Activated CD4-positive, alpha-beta T cell treated with anti-CD3 and anti-CD28 coated beads, Interleukin-10, Interleukin-2, amounts not matched to agents 100 ng/mL and 50 ng/mL, durations not matched to agents 16 hours and 8 hours (primary cell): ENCODE measurements at regions not wholly inside any gene's neighbourhood (a gene's known extent, or its start where the extent isn't known, plus 50 kb on each side); places are given as distances from the start of the nearest gene placed in this dataset.
"Not testable (repeated sequence)": the region's sequence is repeated elsewhere in the genome, so short reads cannot be mapped to it uniquely, and the experiment has no call there.

Experiments
- DNase-seq: peaks from one replicate; pipeline ENCODE4 v3.0.0-alpha.2; 2020

DNA sequence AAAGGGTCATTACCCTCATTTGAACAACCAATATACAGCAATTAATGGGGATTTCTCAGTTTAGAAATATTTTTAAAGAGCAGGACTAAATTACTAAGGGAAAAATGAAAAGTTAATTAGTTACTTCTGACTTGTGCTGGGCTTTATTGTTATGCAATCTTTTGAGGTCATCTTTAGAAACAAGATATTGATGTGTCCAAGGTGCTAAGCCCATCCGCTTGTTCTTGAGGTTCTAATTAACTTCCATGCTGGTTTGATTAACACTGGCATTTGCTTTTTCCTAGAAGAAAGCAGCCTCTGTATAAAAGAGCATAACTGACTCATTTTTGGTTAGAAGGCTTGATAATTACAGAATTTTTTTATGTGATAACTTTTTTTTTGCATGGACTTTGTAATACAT, 256.5 kb upstream of the AGTR1 start:
- no peak for DNase-seq

DNA sequence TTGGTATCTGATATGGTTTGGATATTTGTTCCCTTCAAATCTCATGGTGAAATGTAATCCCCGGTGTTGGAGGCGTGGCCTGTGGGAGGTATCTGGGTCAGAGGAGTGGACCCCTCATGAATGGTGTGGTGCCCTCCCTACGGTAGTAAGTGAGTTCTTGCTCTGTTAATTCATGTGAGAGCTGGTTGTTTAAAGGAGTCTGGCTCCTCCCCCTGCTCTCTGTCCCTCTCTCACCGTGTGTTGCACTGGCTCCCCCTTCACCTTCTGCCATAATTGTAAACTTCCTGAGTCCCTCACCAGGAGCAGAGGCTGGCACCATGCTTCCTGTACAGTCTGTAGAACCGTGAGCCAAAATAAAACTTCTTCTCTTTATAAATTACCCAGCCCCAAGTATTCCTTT, 246.9 kb upstream of the AGTR1 start:
- no peak for DNase-seq

DNA sequence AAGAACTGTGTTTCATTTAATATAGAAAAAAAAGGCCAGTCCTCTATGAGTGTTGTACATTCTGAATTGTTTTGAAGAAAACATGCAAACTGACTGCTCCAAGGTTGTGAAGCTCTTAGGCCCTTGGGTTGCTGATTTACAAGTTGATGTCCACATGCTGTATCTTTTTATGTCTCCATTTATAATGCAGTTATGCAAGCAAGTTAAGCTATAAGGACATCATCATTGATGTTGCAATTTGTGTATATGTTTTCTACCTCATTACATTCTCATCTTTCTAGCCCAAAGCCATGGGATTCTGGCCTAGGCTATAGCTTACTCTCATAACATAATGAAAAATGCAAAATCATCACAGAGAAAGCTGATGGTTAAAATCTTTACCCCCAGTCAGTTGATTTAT, 245.7 kb upstream of the AGTR1 start:
- DNase-seq = no peak

DNA sequence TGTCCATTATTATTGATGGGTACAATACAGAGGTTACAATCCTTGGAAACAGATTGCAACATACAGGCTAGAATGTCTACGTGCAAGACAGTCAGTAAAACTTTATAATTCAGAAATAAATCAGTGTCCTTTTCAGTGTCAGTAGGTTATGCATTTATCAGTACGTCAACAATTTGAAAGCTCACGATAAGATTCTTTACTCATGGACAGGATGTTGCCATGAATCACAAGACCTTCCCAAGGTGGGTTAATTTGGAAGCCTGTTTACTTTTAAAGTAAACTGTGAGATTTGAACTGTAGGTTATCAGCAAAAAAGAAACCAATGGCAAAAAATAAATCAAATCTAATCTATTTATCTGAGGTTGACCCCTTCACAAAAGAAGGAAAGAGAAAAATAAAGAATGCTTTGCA, 243.9 kb upstream of the AGTR1 start:
- no peak for DNase-seq

DNA sequence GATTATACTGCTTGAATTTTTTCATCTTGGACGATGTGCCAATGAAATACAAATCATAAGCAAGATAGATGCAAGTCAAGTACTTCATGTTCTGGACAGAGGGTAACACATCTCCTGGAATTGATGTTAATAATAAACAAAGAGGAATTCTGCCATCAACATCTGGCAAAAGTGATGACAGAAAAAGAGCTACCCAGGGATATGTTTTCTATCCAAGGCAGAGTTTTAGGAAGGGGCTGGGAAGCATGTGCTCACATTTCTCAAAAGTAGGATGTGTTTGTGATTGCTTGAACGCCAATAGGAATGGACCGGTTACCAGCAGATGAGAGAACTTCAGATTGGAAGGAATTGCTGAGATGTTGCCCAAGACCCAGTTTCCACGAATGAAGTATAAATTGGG, 242.6 kb upstream of the AGTR1 start:
- no peak for DNase-seq

DNA sequence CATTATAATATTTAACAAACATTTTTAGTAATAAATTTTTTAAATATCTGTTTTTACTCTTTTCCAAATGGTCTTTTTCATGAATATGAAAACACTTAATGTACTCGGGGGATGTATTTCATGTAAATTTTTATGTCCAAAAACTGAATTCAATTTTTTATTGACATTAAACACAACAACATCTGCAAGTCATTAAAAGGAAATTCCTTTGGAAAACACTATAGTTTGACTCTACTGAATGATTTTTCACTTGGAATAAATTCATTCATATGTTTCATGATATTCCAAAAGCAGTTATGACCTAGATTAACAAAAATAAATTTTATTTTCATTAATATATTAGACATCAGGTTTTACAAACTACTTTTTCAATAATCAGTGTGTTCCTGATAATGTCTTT, 239.8 kb upstream of the AGTR1 start:
- no peak for DNase-seq

DNA sequence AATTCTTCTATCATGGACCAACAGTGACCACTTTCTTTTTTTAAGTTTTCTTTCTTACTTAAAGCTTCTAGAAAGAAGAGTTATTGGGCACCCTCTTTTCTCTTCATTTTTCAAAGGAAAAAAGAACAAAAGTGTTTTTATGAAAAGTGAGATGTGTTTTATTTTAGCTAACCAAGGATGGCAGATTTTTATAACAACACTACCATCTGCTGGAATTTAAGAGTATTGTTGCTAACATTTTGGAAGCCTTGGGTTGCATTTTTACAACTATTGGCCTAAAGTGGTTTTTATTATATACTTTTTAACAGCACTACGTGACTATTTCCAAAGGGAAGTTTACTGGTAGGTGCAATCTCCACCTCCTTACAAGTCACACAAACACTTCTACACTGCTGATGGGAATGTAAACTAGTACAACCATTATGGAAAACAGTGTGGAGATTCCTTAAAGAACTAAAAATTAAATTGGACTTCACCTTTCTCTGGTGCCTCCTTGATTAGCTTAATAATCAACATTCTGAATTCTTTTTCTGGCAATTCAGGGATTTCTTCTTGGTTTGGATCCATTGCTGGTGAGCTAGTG, 237.7 kb upstream of the AGTR1 start:
- DNase-seq = no peak

DNA sequence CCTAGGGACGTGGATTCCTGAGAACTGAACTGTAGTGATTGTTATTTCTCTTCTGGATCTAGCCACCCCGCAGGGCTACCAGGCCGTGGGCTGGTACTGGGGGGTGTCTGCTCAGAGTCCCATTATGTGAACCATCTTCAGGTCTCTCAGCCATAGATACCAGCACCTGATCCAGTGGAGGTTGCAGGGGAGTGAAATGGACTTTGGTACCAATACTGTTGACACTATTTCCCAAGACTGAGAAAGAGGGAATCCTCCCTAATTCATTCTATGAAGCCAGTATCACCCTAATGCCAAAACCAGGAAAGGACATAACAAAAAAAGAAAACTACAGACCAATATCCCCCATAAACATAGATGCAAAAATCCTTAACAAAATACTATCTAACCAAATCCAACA, 237.0 kb upstream of the AGTR1 start:
- no peak for DNase-seq

DNA sequence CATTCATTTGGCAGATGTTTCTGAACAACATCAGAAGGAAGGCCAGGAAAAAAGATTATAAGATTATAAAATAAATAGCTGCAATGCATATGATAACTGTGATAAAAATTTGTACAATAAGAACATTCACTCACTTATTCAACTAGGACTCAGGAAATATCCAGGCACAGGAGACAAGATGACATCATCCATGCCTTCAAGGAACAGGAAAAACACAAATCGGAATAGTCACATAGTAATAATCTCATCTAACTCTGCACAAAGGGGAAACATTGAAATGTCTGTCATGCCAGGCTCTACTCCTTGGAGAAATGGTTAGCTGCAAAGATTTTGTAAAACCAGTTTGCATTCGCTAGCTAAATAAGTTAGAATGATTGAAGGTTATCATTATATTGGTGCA, 233.5 kb upstream of the AGTR1 start:
- no peak for DNase-seq

DNA sequence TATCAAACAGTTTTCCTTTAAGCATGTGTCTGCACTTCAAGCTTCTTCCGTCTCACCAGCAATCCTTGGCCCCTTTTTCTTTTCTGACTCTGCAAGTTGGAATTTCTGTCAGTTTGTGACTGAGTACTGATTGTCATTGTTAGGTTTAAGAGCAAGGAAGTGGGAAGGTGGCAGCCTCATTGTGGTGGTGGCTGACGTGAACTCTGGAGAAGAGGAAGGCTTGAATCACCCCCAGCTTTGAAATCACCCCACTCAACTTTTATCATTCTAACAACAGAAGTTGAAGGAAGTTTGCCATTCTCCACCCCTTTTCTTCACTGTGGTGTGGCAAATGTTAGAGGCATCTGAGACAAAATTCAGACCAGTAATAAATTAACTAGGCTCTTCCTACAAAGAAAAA, 231.6 kb upstream of the AGTR1 start:
- DNase-seq = peak; percentile 5

DNA sequence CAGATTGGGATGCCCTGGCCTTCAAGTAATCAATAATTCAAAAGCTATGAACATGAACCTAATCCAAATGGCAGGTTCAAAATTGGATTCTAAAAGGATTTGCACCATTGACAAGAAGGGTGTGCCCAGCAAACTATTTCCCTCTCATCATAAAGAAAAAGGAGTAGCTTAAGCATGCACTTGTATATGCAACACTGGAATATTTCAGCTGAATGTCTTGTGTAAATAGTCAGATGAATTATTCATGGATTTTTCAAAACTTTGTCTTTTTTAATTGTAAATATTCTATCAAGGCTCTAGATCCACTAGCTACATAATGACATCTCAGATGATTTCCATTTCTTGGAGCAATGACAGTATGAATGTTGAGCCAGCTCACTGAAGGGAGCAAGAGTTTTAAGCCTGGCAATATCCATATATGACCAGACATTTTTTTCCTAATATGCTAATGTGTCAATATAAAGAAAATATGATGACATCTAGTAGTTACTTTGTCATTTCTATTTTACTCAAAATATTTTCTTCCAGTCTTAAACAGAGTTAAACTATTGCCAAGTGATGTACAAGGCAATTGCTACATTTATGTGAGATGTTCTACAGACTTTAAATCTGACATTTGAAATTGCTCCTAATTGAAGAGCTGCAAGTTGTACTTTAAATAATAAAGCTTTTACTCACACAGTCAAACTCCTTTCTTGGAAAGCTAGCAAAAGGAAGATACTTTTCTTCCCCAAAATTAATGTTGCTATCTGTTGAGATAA, 230.5 kb upstream of the AGTR1 start:
- no peak for DNase-seq

DNA sequence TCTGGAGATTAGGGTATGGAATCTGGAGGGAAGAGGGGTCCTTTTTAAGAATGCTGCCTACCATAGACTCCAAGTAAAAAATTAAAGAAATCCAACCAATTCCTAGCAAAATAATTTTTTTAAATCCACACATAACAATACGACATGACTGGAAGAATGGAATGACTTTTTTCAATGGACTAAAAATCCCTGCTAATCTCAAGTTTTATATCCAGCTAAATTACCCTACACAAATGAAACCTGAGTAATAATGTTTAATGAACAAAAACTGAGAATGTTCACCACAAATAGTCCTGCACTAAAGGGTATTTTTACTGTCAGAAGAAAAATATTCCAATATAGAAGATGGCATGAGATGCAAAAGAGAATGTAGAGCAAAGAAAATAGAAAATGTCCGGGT, 220.3 kb upstream of the AGTR1 start:
- no peak for DNase-seq

DNA sequence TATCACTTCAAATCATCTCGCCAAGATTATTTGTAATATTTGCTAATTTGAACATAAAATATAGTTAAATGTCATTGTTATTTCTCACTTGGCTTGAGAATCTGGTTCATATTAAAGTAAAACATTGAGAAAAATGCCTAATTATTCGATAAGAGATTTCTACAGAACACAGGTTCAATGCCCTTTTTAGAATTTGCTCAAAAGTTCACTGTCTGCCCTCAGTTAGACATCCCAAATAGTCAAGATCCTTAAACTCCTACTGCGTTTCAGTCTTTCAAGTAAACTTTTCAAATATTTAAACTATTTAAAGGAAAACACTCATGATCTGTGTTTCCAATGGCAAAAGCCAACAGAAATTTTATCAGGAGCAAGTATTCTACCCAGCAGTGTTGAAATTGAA, 204.1 kb upstream of the AGTR1 start:
- no peak for DNase-seq

DNA sequence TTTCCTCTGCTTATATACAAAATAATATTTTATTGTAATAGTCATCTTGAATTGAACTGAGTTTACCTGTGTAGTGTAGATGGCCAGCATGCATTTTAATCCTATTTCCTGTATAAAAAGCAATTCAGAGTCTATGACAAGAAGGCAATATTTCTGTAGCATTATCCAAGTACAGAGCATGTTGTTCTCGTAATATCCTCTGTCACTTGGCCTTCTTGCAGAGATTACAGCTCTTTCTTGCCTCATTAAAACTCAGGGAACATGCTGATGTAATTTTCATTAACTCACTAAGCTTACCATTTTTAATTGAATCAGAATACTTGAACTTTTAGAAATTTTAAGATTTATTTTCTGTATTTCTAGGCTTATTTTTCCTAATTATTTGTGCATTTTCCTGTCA, 203.3 kb upstream of the AGTR1 start:
- DNase-seq = no peak

DNA sequence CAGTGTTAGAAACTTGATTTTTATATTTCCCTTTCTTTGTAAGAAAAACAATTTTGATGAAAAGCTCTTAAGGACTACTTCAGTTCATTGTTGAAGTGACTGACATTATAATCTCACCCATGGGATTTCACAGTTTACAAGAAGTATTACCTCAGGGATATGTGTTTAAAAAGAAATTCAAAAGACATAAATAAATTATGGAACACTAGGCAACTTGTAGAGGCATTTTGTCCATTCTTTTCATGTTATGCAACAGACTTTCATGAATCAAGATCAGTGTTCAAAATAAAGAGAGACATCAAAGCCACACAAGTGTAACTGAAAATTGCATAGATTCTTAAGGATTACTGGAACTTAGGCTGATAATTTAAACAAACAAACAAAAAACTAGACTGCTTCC, 196.8 kb upstream of the AGTR1 start:
- no peak for DNase-seq

DNA sequence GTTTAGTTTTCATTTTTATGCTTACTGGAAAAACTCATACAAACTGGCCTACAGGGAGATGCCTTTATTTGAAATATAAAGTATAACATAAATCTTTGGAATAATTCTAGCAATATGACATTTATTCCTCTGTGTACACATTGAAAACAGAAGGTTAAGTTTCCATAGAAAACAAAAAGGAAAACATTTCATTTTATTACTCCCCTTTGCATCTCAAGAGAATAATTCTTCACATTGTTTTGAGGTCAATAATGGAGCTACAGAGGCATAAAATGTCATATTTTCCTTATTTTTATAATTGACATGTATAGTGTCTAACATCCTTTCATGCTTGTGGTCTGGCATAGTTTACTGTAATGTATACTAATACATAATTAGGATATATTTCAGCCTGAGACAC, 187.6 kb upstream of the AGTR1 start:
- DNase-seq = no peak

DNA sequence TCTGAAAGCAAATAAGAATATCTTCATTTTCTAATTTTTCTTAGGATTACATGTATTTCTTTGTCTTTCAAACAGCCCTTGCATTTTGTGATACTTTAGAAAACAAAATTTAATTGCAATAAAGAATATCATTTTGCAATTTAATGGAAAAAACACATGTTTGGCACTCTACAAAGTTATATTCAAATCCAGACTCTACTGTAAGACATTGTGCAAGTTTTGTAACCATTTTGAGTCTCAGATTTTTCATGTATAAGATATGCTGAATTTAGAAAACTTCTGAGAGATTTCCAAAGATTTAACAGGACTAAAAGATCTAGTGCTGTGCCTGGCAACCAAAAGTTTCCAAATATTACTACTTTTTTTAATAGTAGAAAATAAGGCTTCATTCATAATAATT, 187.1 kb upstream of the AGTR1 start:
- DNase-seq = no peak

DNA sequence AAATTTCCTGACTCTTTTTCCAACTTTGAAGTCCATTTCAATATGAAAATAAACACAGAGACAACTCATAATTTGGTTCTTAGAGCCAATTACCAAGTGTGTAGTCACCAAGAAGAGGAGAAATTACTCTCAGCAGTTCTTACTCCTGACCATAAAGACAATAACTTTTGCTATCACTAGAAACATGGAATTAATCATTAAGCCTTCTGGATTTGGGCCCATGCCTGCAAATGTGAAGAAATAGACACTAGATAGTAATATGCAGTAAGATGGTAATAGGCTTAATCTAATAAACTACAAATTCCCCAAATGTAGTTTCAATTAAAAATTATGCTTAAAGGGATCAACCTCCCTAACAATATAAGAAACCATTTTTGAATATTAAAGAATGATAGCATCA, 185.1 kb upstream of the AGTR1 start:
- DNase-seq = no peak

DNA sequence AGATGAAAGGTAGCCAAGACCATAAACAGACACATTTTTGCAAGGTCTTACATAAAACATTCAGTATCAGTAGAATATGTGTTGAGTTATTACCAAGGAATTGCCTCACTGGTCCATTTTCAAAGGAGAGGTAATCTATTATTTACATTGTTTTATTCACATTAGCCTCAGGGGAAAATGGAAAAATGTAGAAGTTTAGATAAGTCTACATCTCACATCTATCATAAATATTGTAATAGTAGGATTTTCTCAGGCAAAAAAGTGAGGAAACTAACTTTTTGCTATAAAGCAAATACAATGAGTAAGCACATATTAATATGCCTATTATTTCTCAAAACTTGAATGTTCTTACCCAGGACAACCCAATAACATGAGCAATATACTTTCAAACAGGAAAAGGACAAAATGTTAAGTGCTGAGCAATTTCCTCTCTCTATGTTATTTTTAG, 184.6 kb upstream of the AGTR1 start:
- no peak for DNase-seq

DNA sequence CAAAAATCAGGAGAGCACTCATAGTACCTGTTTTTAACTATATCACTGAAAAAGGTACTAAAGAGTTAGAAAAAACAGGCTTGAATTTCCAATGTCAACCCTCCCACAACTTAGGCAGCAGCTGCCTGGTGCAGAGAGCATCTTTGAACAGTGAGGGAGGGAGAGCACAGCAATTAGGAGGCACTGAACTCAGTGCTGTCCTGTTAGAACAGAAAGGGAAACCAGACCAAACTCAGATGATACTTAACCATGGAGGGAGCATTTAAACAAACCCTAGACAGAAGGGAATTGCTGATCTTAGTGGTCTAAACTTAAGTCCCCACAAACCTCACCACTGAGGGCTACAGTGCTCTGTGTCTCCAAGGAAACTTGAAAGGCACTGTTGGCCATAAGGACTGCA, 179.2 kb upstream of the AGTR1 start:
- no peak for DNase-seq

DNA sequence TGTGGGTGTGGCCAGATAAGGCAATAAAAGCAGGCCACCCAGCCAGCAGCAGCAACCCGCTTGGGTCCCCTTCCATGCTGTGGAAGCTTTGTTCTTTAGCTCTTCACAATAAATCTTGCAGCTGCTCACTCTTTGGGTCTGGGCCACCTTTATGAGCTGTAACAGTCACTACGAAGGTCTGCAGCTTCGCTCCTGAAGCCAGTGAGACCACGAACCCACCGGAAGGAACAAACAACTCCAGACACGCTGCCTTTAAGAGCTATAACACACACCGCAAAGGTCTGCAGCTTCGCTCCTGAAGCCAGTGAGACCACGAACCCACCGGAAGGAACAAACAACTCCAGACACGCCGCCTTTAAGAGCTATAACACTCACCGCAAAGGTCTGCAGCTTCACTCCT, 172.1 kb upstream of the AGTR1 start:
- not testable (repeated sequence) for DNase-seq

DNA sequence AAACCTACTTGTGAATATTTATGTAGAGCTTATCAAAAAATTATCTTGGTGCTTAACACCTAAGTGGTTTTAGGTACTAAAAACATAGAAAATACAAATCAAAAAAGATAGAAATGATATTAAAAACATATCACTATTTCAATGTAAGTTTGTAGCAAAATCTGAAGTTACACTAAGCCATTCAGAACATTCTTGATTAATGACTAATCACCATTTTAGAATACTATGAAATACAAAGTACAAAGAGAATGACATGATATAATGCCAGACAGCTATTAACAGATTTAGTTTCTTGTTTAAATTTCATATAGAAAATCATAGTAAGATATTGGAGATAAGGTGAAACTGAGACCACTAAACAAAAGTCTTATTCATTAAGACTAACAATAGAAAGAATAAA, 169.7 kb upstream of the AGTR1 start:
- DNase-seq = no peak

DNA sequence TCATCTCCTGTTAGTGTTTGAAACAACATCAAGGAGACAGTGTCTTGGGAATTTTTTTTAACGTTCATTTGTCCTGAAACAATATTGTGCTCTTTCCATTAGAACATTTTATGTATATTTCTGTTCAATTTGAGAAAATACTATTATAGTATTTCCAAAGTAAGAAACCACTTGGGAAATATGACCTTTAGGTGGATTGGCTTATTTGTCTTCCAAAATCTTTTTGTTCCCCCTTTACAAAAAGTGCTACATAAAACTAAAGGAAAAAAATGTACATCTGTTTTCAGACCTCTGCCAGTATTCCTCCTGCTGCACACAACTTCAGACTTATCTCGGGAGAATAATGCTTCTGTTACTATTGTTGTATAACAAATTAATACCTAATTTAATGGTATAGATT, 165.9 kb upstream of the AGTR1 start:
- no peak for DNase-seq

DNA sequence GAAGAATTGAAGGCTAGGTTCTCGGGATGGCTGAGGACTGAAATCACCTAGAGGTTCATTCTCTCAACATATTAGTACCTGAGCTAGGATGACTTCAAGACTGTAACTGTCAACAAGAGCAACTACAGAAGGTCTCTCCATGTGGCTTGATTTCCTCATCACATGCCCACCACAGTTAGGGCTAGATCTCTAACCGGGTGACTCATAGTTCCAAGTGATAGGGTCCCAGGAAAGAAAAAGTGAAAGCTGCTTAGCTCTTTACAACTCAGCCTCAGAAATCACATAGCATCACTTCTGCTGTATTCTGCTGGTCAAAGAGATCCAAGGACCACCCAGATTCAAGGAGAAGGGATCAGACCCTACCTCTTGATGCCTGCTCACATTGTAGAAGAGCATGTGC, 165.4 kb upstream of the AGTR1 start:
- no peak for DNase-seq

DNA sequence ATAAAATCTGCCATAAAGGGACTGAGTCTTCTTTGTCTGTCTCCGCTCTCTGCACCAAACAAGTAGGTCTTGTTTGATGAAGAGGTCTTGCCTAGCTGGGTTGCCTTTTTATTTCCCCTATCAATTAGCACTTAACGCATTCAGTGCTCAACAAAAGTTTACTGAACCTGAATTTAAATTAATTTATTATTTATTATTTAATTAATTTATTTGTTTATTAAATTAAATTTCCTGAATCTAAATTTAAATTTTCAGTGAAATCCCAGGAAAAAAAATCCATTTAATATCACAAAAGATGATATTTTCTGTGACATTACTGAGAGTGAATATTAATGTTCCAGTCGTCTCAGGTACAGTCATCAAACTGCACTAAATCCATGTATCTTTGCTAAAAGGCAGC, 164.9 kb upstream of the AGTR1 start:
- DNase-seq = no peak
